Upper lobe of right lung (tissue), 1 donor: ENCODE measurements at regions not wholly inside any gene's neighbourhood (a gene's known extent, or its start where the extent isn't known, plus 50 kb on each side); places are given as distances from the start of the nearest gene placed in this dataset.

ENCODE experiments used
- ATAC-seq: fragments of 200-7000 bp; cut with Tn5 transposase; one replicate; pipeline ENCODE4 v1.9.1; 2020; ENCODE audit warnings: mild to moderate bottlenecking, moderate library complexity
- DNase-seq: peaks from one replicate; pipeline ENCODE4 v3.0.0-alpha.2; 2020
- H3K27ac ChIP-seq: fragments of 200-600 bp; one replicate; pipeline ENCODE4 v1.8.0; 2022
- H3K27me3 ChIP-seq: fragments of 200-600 bp; one replicate; pipeline ENCODE4 v1.8.0; 2022; ENCODE audit warnings: mild to moderate bottlenecking
- H3K36me3 ChIP-seq: fragments of 200-600 bp; one replicate; pipeline ENCODE4 v1.8.0; 2022
- H3K4me1 ChIP-seq: fragments of 200-600 bp; one replicate; pipeline ENCODE4 v1.8.0; 2022
- H3K4me3 ChIP-seq: fragments of 200-600 bp; one replicate; pipeline ENCODE4 v1.8.0; 2022; ENCODE audit warnings: mild to moderate bottlenecking
- H3K9me3 ChIP-seq: fragments of 200-600 bp; one replicate; pipeline ENCODE4 v1.8.0; 2022
- CTCF ChIP-seq: fragments of 200-600 bp; IDR thresholded peaks from one replicate; pipeline ENCODE4 v1.8.0; 2022; ENCODE audit warnings: antibody characterized with exemption
- intact Hi-C: fragments of 100-400 bp; cut with DNase I; formaldehyde crosslinking; loops from one replicate; pipeline ENCODE4 v1.11.0; 2022
- donor health status: DM: no; HTN: yes; CAD: no; lungs with severe emphysema.

DNA sequence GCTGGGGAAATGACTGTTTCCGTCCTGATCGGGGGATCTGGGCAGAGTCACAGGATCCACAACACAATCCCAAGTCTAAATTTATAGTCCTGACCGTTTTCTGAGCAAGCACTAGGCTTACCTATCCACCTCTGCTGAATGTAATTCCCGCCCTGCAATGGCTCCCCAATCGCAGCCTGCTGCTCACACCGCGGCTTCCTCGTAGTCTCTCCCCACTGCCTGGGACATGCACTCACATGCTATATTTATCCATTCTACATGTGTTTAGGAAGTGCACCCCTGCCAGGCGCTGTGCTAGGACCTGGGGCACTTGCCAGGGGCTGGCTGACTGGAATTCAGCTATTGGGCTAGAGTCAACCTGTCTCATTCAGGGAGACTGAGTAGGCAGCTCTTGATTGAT, 246.6 kb upstream of the CSF3R start:
- H3K27me3 ChIP-seq: peaks cover 4% of the 10 kb centered on the region
- no peaks in the 10 kb centered on the region for H3K4me1 ChIP-seq
- intact Hi-C loops: no loop called here
- H3K36me3 ChIP-seq: no peaks in the 10 kb centered on the region
- H3K9me3 ChIP-seq: no peaks in the 10 kb centered on the region
- no peak for DNase-seq
- no peak for TF ChIP-seq CTCF
- H3K4me3 ChIP-seq: no peak overlapping the region
- H3K27ac ChIP-seq: no peak overlapping the region
- no peak for ATAC-seq

DNA sequence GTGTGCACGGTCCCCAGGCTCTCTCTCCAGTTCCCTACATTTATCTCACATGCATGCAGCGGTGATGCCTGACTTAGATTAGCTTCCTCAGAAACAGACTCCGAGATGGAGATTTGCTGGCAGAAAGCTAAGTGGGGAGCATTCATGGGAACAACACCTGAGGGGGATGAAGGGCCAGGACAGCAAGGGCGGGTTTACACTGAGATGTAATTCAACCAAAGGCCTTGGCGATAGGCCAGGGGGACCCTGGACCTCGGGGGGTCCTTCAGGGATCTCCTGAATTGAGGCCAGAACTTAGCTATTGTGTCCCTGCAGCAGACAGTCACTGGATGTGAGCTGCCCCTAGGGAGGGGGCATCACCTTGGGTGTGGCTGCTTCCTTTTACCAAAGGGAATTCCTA, 246.1 kb upstream of the CSF3R start:
- H3K27me3 ChIP-seq: peaks cover 4% of the 10 kb centered on the region
- H3K27ac ChIP-seq: no peak overlapping the region
- TF ChIP-seq CTCF: no peak
- no peaks in the 10 kb centered on the region for H3K36me3 ChIP-seq
- no peaks in the 10 kb centered on the region for H3K9me3 ChIP-seq
- DNase-seq: no peak
- H3K4me3 ChIP-seq: no peak overlapping the region
- no peaks in the 10 kb centered on the region for H3K4me1 ChIP-seq
- ATAC-seq: no peak
- intact Hi-C loops: no loop called here

GRCh38 chr1:36728051-36728450, 245.3 kb upstream of the CSF3R start:
- H3K9me3 ChIP-seq: no peaks in the 10 kb centered on the region
- H3K27me3 ChIP-seq: peaks cover 4% of the 10 kb centered on the region
- no peaks in the 10 kb centered on the region for H3K36me3 ChIP-seq
- no peaks in the 10 kb centered on the region for H3K4me1 ChIP-seq
- DNase-seq: no peak
- no peak overlapping the region for H3K4me3 ChIP-seq
- TF ChIP-seq CTCF: no peak
- ATAC-seq: no peak
- H3K27ac ChIP-seq: no peak overlapping the region
- intact Hi-C loops: no loop called here

DNA sequence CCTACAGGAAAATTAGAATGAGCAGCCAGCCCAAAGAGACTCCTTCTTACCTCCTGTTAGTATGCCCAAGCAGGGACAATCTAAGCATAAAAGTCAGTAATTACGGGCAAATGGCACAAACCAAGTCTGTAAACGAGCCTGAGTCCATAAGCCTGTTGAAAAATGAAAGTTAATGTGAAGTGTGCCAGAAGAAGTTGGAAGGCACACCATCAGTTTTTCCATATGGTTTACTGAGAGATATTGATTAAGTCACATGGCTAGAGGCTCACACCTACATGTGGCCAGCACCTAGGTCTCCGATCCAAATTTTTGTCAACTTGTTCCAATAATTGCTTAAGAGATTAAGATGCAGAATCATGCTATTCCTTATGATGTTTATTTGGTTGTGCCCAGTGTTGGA, 242.4 kb upstream of the CSF3R start:
- ATAC-seq: no peak
- Histone ChIP-seq H3K27me3 (peaks cover 18% of the 10 kb centered on the region), H3K36me3 (no peaks in the 10 kb centered on the region), H3K4me3 (no peak overlapping the region), H3K9me3 (no peaks in the 10 kb centered on the region), H3K27ac (no peak overlapping the region), H3K4me1 (no peaks in the 10 kb centered on the region)
- intact Hi-C loops: no loop called here
- DNase-seq: no peak
- no peak for TF ChIP-seq CTCF

GRCh38 chr1:36723813-36724212, 241.1 kb upstream of the CSF3R start:
- H3K4me1 ChIP-seq: no peaks in the 10 kb centered on the region
- H3K27ac ChIP-seq: no peak overlapping the region
- H3K9me3 ChIP-seq: no peaks in the 10 kb centered on the region
- no peak for DNase-seq
- H3K36me3 ChIP-seq: no peaks in the 10 kb centered on the region
- no peak for ATAC-seq
- H3K27me3 ChIP-seq: peaks cover 19% of the 10 kb centered on the region
- intact Hi-C loops: no loop called here
- no peak overlapping the region for H3K4me3 ChIP-seq
- no peak for TF ChIP-seq CTCF

GRCh38 chr1:36722871-36723270, 240.2 kb upstream of the CSF3R start:
- ATAC-seq (no peak), DNase-seq (no peak)
- no peak overlapping the region for H3K4me3 ChIP-seq
- no peaks in the 10 kb centered on the region for H3K36me3 ChIP-seq
- TF ChIP-seq CTCF: no peak
- no peak overlapping the region for H3K27ac ChIP-seq
- intact Hi-C loops: no loop called here
- H3K27me3 ChIP-seq: peaks cover 19% of the 10 kb centered on the region
- no peaks in the 10 kb centered on the region for H3K9me3 ChIP-seq
- H3K4me1 ChIP-seq: no peaks in the 10 kb centered on the region
